Stomach (tissue), 8 donors: ENCODE measurements at regions not wholly inside any gene's neighbourhood (a gene's known extent, or its start where the extent isn't known, plus 50 kb on each side); places are given as distances from the start of the nearest gene placed in this dataset.

Experiments
- DNase-seq, 2 donors: peaks; one replicate each; pipeline versions ENCODE4 v3.0.0 to v3.0.0-alpha.2; 2013 to 2019
- H3K27ac ChIP-seq, 5 donors: fragments of 200-600 bp in 4 of 5; sonication (generic) in 4 of 5; one replicate each; pipeline ENCODE4 v1.5.1; 2013 to 2019; ENCODE audit warnings: mild to moderate bottlenecking in 1 of 5, moderate library complexity in 1 of 5
- H3K27me3 ChIP-seq, 3 donors: fragments of 200-600 bp; sonication (generic); one replicate each; pipeline ENCODE4 v1.5.1; 2017 to 2019; ENCODE audit warnings: mixed run types in 1 of 3
- H3K36me3 ChIP-seq, 4 donors: fragments of 200-600 bp; sonication (generic); 1 replicate in 3 of 4; 2 replicates in 1 of 4; pipeline ENCODE4 v1.5.1; 2016 to 2019
- H3K4me1 ChIP-seq, 4 donors: fragments of 200-600 bp; sonication (generic); one replicate each; pipeline ENCODE4 v1.5.1; 2016 to 2019
- H3K4me3 ChIP-seq, 4 donors: fragments of 200-600 bp; sonication (generic) in 3 of 4; one replicate each; pipeline ENCODE4 v1.5.1; 2016 to 2019; ENCODE audit warnings: mild to moderate bottlenecking in 1 of 4
- H3K9me3 ChIP-seq, 4 donors: fragments of 200-600 bp; sonication (generic); one replicate each; pipeline ENCODE4 v1.5.1; 2016 to 2019
- EP300 ChIP-seq: sonication (generic); formaldehyde crosslinking; IDR thresholded peaks from one replicate; pipeline ENCODE4 v1.6.1; 2017; ENCODE audit warnings: antibody characterized with exemption
- POLR2A ChIP-seq, 4 donors: fragments of 450-650 bp; IDR thresholded peaks; one replicate each; pipeline ENCODE4 v1.6.1; 2016; ENCODE audit warnings: antibody characterized with exemption in 4 of 4, control low read depth in 2 of 4, mild to moderate bottlenecking in 1 of 4, moderate library complexity in 1 of 4
- POLR2AphosphoS5 ChIP-seq, 3 donors: sonication (generic); formaldehyde crosslinking; IDR thresholded peaks; one replicate each; pipeline ENCODE4 v1.6.1; 2016; ENCODE audit warnings: antibody characterized with exemption in 3 of 3
- WGBS, 5 donors: extraction: QIAGEN DNeasy Blood & Tissue Kit in 3 of 5; methylation state at CpG; one replicate each; pipeline versions ENCODE4 v1.1.5 to v1.1.7; 2013 to 2018; 5-methylcytosine and 5-hydroxymethylcytosine counted together
- intact Hi-C: fragments of 100-400 bp; cut with DNase I; formaldehyde crosslinking; loops from one replicate; pipeline ENCODE4 v1.15.1; 2023; ENCODE audit warnings: low total_unique reads
- TF ChIP-seq, protein P1 (sequence below), 7 experiments: fragments of 450-650 bp in 4 of 7; fragments of 200-600 bp in 3 of 7; sonication (generic) in 3 of 7; IDR thresholded peaks; one replicate each; pipeline ENCODE4 v1.5.1; 2016 to 2019; ENCODE audit warnings: antibody characterized with exemption in 7 of 7, control low read depth in 2 of 7, mild to moderate bottlenecking in 1 of 7
- donor health status: healthy with polysubstance abuse.
- donor health status: Bipolar disorder and iron deficiency.
- donor health status: healthy.

DNA sequence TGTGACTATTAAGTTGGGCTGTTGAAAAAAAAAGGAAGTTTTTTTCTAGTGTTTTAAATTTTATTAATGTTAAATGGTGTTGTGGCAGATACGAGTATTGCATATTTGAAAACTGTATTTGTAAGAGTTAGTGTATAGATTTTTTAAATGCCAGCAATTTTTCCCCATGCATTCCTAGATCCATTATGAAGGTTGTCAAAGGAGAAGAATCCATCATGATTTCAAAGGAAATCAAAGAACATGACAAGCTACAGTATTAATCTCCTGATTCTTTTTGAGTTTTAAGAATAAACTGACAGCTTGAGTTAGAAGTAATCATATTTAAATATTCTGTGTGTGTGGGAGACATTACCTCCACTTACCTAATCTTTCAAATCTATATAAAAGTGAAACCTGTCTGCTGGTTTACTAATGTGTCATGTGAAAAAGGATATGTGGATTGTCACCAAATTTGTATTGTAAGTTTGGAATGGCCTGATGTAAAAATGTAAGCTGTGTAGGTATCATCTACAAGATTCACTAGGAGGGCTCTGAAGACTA, 111.0 kb upstream of the HS3ST5 start:
- Histone ChIP-seq H3K9me3 (no peaks in the 10 kb centered on the region), H3K4me1 (no peaks in the 10 kb centered on the region), H3K27ac (no peak overlapping the region), H3K27me3 (no peaks in the 10 kb centered on the region), H3K36me3 (no peaks in the 10 kb centered on the region), H3K4me3 (no peak overlapping the region)
- intact Hi-C loops, result no loop called here
- DNase-seq, result no peak
- WGBS, 5 donors, result 83 to 92% (median 87%) methylated on average over 1 of the region's 1 CpG
- no peak for TF ChIP-seq POLR2AphosphoS5 (IDR thresholded peaks at IDR 0.05)
- TF ChIP-seq EP300, result no peak
- TF ChIP-seq POLR2A (IDR thresholded peaks at IDR 0.05), result no peak
- TF ChIP-seq, protein P1, sequence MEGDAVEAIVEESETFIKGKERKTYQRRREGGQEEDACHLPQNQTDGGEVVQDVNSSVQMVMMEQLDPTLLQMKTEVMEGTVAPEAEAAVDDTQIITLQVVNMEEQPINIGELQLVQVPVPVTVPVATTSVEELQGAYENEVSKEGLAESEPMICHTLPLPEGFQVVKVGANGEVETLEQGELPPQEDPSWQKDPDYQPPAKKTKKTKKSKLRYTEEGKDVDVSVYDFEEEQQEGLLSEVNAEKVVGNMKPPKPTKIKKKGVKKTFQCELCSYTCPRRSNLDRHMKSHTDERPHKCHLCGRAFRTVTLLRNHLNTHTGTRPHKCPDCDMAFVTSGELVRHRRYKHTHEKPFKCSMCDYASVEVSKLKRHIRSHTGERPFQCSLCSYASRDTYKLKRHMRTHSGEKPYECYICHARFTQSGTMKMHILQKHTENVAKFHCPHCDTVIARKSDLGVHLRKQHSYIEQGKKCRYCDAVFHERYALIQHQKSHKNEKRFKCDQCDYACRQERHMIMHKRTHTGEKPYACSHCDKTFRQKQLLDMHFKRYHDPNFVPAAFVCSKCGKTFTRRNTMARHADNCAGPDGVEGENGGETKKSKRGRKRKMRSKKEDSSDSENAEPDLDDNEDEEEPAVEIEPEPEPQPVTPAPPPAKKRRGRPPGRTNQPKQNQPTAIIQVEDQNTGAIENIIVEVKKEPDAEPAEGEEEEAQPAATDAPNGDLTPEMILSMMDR (IDR thresholded peaks at IDR 0.05), result no peak

DNA sequence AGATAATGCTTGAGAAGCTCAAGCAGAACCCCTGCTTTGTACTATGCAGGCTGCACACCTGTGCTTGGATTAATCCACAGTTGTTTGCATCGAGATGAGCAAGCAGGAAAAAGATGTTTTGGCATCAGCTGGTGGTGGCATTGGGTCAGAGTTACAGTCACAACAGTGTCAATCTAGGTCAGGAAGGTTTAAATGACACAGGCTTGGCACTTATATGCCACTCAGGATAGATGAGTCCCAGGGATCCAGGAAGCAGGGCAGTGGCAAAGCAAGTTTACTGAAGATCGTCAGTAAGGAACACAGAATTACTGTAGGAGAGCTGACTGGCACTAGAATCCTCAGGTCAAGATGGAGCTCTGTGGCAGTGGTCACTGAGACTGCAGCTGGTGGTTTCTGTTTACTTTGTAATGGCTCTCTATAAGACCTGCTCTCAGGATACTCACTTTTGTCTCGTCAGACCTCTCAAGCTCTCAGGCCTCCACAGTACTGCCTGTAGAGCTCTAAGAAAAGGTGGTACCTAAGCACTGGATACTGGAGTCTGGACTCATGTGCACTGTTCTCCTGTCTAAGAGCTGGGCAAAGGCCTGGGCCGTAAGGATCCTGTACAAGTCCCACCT, 110.1 kb upstream of the HS3ST5 start:
- Histone ChIP-seq H3K27ac (no peak overlapping the region), H3K4me1 (no peaks in the 10 kb centered on the region), H3K27me3 (no peaks in the 10 kb centered on the region), H3K9me3 (no peaks in the 10 kb centered on the region), H3K36me3 (no peaks in the 10 kb centered on the region), H3K4me3 (no peak overlapping the region)
- TF ChIP-seq, protein P1 (IDR thresholded peaks at IDR 0.05), result no peak
- TF ChIP-seq POLR2AphosphoS5 (IDR thresholded peaks at IDR 0.05) (no peak), POLR2A (IDR thresholded peaks at IDR 0.05) (no peak), EP300 (no peak)
- no peak for DNase-seq
- 58 to 69% (median 67%) methylated on average over 4 of the region's 4 CpGs for WGBS, 5 donors
- intact Hi-C loops, result no loop called here

DNA sequence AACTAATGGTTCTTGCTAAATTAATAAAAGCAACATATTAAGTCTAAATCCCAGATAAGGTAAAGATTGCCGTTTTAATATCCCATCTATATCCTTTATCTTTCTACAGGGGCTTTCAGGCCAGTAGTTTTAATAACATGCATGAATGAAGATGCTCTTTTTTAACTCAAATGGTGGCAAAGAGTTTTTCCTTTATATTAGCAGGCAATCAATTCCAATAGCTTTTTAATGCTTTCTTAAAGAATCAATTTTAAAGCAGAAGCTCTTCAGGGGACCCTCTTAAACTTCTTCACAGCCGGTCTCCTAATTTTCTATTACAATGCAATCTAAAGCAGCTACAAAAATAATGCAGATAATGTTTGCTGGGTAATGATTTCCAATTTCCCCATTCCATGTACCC, 107.8 kb upstream of the HS3ST5 start:
- no peak for DNase-seq
- Histone ChIP-seq H3K9me3 (no peaks in the 10 kb centered on the region), H3K4me1 (no peaks in the 10 kb centered on the region), H3K27ac (no peak overlapping the region), H3K27me3 (no peaks in the 10 kb centered on the region), H3K36me3 (no peaks in the 10 kb centered on the region), H3K4me3 (no peak overlapping the region)
- intact Hi-C loops, result no loop called here
- 74 to 83% (median 74%) methylated on average over 2 of the region's 2 CpGs for WGBS, 5 donors
- no peak for TF ChIP-seq POLR2A (IDR thresholded peaks at IDR 0.05)
- TF ChIP-seq POLR2AphosphoS5 (IDR thresholded peaks at IDR 0.05), result no peak
- no peak for TF ChIP-seq EP300
- TF ChIP-seq, protein P1 (IDR thresholded peaks at IDR 0.05), result no peak

DNA sequence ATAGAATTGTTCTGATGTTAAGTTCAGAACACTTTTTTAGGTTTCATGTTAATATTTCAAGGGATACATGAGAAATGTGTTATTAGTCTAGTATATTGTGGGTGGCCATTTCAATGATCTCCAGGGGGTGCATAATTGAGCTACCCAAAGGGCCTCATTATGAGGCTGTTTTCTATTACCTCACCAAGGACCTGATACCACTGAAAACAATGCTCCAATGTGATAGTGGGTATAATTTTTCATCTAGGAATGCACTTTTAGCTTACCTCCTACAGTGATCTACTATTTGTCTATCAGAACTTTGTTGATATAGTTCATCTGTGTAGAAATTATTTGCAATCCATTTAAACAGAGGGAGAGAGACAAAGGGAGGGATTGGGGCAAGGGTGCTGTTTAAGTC, 106.8 kb upstream of the HS3ST5 start:
- Histone ChIP-seq H3K36me3 (no peaks in the 10 kb centered on the region), H3K4me1 (no peaks in the 10 kb centered on the region), H3K27me3 (no peaks in the 10 kb centered on the region), H3K9me3 (no peaks in the 10 kb centered on the region), H3K27ac (no peak overlapping the region), H3K4me3 (no peak overlapping the region)
- intact Hi-C loops, result no loop called here
- no peak for DNase-seq
- no peak for TF ChIP-seq POLR2A (IDR thresholded peaks at IDR 0.05)
- TF ChIP-seq POLR2AphosphoS5 (IDR thresholded peaks at IDR 0.05), result no peak
- TF ChIP-seq, protein P1 (IDR thresholded peaks at IDR 0.05), result no peak
- no peak for TF ChIP-seq EP300
